ENCODE measurements at regions not wholly inside any gene's neighbourhood (a gene's known extent, or its start where the extent isn't known, plus 50 kb on each side); places are given as distances from the start of the nearest gene placed in this dataset.

DNA sequence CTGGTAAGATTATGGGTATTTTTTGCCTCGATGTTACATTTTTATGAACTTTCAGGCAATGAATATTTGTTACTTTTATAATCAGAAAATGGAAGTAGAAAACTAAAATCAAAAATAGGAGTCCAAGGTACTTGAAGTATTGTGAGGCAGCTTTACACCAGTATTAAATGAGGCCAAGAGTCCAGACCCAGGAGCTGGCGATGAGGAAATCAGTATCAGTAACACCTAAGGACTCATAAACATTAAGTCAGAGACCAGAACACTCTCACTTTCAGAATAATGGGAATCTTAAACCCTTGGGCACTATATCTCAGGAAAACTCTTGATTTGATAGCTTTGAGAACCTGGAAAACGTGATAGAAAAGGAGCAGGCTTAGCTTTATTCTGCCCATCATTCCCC lies 208.8 kb downstream of the GXYLT1 start:
- no peak overlapping the region for H3K4me3 ChIP-seq
- WGBS, 2 donors = 78 to 95% methylated on average over 3 of the region's 3 CpGs
- DNase-seq = no peak
- H3K9me3 ChIP-seq = no peaks in the 10 kb centered on the region
- no peak for TF ChIP-seq EP300 (IDR thresholded peaks at IDR 0.05)
- TF ChIP-seq POLR2A (IDR thresholded peaks at IDR 0.05) = no peak
- TF ChIP-seq POLR2AphosphoS5 (IDR thresholded peaks at IDR 0.05) = no peak
- TF ChIP-seq CTCF (IDR thresholded peaks at IDR 0.05) = no peak
- no peak for ATAC-seq (ENCODE audit: low FRiP score in 2 of 2)
- H3K4me1 ChIP-seq = peaks cover 3 to 10% (median 7%) of the 10 kb centered on the region in 4 donors
- H3K27me3 ChIP-seq = no peaks in the 10 kb centered on the region
- H3K36me3 ChIP-seq = no peaks in the 10 kb centered on the region
- H3K27ac ChIP-seq = no peak overlapping the region

- TF ChIP-seq CTCF (IDR thresholded peaks at IDR 0.05) (peak in 1 of 6 experiments; percentile 10), POLR2A (IDR thresholded peaks at IDR 0.05) (no peak), POLR2AphosphoS5 (IDR thresholded peaks at IDR 0.05) (no peak)
- no peaks in the 10 kb centered on the region for H3K27me3 ChIP-seq
- peak; percentile 84 to 94 for ATAC-seq (ENCODE audit: low FRiP score in 2 of 2)
- peak overlapping the region in 3 of 4 donors; percentile 52 to 71 (median 53) for H3K27ac ChIP-seq
- peaks cover 3 to 12% (median 9%) of the 10 kb centered on the region in 4 donors for H3K4me1 ChIP-seq
- peak overlapping the region; percentile 19 to 54 (median 47) for H3K4me3 ChIP-seq
- peak; percentile 70 to 94 for DNase-seq
- WGBS, 2 donors = 0 to 2% methylated on average over 23 to 35 of the region's 35 CpGs
- no peaks in the 10 kb centered on the region for H3K36me3 ChIP-seq
- H3K9me3 ChIP-seq = no peaks in the 10 kb centered on the region
Observed at GRCh38 chr12:41932470-41932991, 212.1 kb downstream of the GXYLT1 start.

GRCh38 chr12:41930866-41931437 lies 213.7 kb downstream of the GXYLT1 start:
- H3K4me1 ChIP-seq = peaks cover 3 to 12% (median 9%) of the 10 kb centered on the region in 4 donors
- no peaks in the 10 kb centered on the region for H3K9me3 ChIP-seq
- TF ChIP-seq EP300 (IDR thresholded peaks at IDR 0.05) (no peak), POLR2A (IDR thresholded peaks at IDR 0.05) (no peak), CTCF (IDR thresholded peaks at IDR 0.05) (no peak), POLR2AphosphoS5 (IDR thresholded peaks at IDR 0.05) (no peak)
- H3K27ac ChIP-seq = peak overlapping the region in 2 of 4 donors; percentile 42 to 53
- ATAC-seq (ENCODE audit: low FRiP score in 2 of 2) = no peak
- DNase-seq = no peak
- H3K4me3 ChIP-seq = peak overlapping the region in 2 of 4 donors; percentile 18 to 23
- no peaks in the 10 kb centered on the region for H3K36me3 ChIP-seq
- WGBS, 2 donors = 44 to 49% methylated on average over 7 of the region's 7 CpGs
- no peaks in the 10 kb centered on the region for H3K27me3 ChIP-seq

- Histone ChIP-seq H3K27me3 (no peaks in the 10 kb centered on the region), H3K36me3 (no peaks in the 10 kb centered on the region), H3K4me1 (no peaks in the 10 kb centered on the region), H3K4me3 (no peak overlapping the region), H3K27ac (no peak overlapping the region), H3K9me3 (no peaks in the 10 kb centered on the region)
- DNase-seq (no peak), ATAC-seq (ENCODE audit: low FRiP score in 2 of 2) (no peak)
- no peak for TF ChIP-seq CTCF (IDR thresholded peaks at IDR 0.05)
- TF ChIP-seq POLR2A (IDR thresholded peaks at IDR 0.05) = no peak
- TF ChIP-seq EP300 (IDR thresholded peaks at IDR 0.05) = no peak
- no peak for TF ChIP-seq POLR2AphosphoS5 (IDR thresholded peaks at IDR 0.05)
- 91 to 93% methylated on average over 2 of the region's 2 CpGs for WGBS, 2 donors
Observed at GRCh38 chr12:41924111-41924510, 220.6 kb downstream of the GXYLT1 start.

- H3K36me3 ChIP-seq = no peaks in the 10 kb centered on the region
- no peak for TF ChIP-seq CTCF (IDR thresholded peaks at IDR 0.05)
- H3K27ac ChIP-seq = no peak overlapping the region
- H3K27me3 ChIP-seq = no peaks in the 10 kb centered on the region
- H3K9me3 ChIP-seq = no peaks in the 10 kb centered on the region
- no peak for ATAC-seq (ENCODE audit: low FRiP score in 2 of 2)
- no peak for DNase-seq
- WGBS, 2 donors = 94 to 95% methylated on average over 2 of the region's 2 CpGs
- no peak overlapping the region for H3K4me3 ChIP-seq
- H3K4me1 ChIP-seq = no peaks in the 10 kb centered on the region
Observed at GRCh38 chr12:41923351-41923750, 221.3 kb downstream of the GXYLT1 start.
